MM.1S (cell line): ENCODE measurements at regions not wholly inside any gene's neighbourhood (a gene's known extent, or its start where the extent isn't known, plus 50 kb on each side); places are given as distances from the start of the nearest gene placed in this dataset.

Experiments used
- CTCF ChIP-seq: fragments of 300-600 bp; sonication (generic); IDR thresholded peaks from 2 replicates; pipeline ENCODE4 v1.5.1; 2016; ENCODE audit warnings: antibody characterized with exemption, low read length, mixed read lengths
- EZH2 ChIP-seq: fragments of 300-600 bp; sonication (generic); optimal IDR thresholded peaks from 2 replicates; pipeline ENCODE3; 2017; ENCODE audit warnings: low read depth, mild to moderate bottlenecking, antibody characterized with exemption, low read length, mixed read lengths
- EZH2phosphoT487 ChIP-seq: fragments of 300-600 bp; sonication (generic); IDR thresholded peaks from 2 replicates; pipeline ENCODE4 v1.6.1; 2018; ENCODE audit warnings: antibody characterized with exemption, low read length

GRCh38 chr18:14916851-14917250 is 168.9 kb downstream of the ANKRD30B start:
- TF ChIP-seq CTCF (no peak), EZH2phosphoT487 (no peak), EZH2 (no peak)
